Activated B cell treated with CpG ODN at 0.5 μM for 24 hours (primary cell): ENCODE measurements at regions not wholly inside any gene's neighbourhood (a gene's known extent, or its start where the extent isn't known, plus 50 kb on each side); places are given as distances from the start of the nearest gene placed in this dataset.

ENCODE experiments used
- ATAC-seq: fragments of 200-7000 bp; cut with Tn5 transposase; one replicate; pipeline ENCODE4 v1.10.0; 2021; ENCODE audit warnings: low read depth, mild to moderate bottlenecking, moderate library complexity
- CTCF ChIA-PET: fragments of 350-600 bp; sonication (Branson Sonifier 250); formaldehyde crosslinking; loops from one replicate; lab custom pipeline; 2021; ENCODE audit warnings: antibody characterized with exemption; lab: Charles Lee
- POLR2A ChIA-PET: fragments of 350-600 bp; sonication (Branson Sonifier 250); formaldehyde crosslinking; loops from one replicate; lab custom pipeline; 2021; ENCODE audit warnings: antibody characterized with exemption; lab: Charles Lee
- DNase-seq: peaks from one replicate; pipeline ENCODE4 v3.0.0; 2022
- H3K27ac Mint-ChIP-seq: one replicate; pipeline ENCODE4 v1.8.0; 2020; ENCODE audit warnings: mixed read lengths
- H3K27me3 Mint-ChIP-seq: one replicate; pipeline ENCODE4 v1.8.0; 2021; ENCODE audit warnings: mixed read lengths
- H3K36me3 Mint-ChIP-seq: one replicate; pipeline ENCODE4 v1.8.0; 2021; ENCODE audit warnings: low read depth, mixed read lengths
- H3K4me1 Mint-ChIP-seq: one replicate; pipeline ENCODE4 v1.8.0; 2021; ENCODE audit warnings: mixed read lengths
- H3K4me3 Mint-ChIP-seq: one replicate; pipeline ENCODE4 v1.8.0; 2020; ENCODE audit warnings: mild to moderate bottlenecking, mixed read lengths
- H3K9me3 Mint-ChIP-seq: one replicate; pipeline ENCODE4 v1.8.0; 2020; ENCODE audit warnings: mixed read lengths
- intact Hi-C: fragments of 100-400 bp; cut with micrococcal nuclease; formaldehyde crosslinking; loops from one replicate; pipeline ENCODE4 v1.15.1; 2024
- TF ChIP-seq, protein P1 (sequence below): fragments of 200-600 bp; IDR thresholded peaks from one replicate; pipeline ENCODE4 v1.8.0; 2022; ENCODE audit warnings: antibody characterized with exemption, mild to moderate bottlenecking

GRCh38 chr16:9371713-9372448 lies 280.4 kb downstream of the HAPSTR1 start:
- Mint-ChIP-seq H3K27me3 (no peaks in the 10 kb centered on the region), H3K27ac (no peak overlapping the region), H3K4me1 (no peaks in the 10 kb centered on the region), H3K36me3 (no peaks in the 10 kb centered on the region), H3K4me3 (no peak overlapping the region), H3K9me3 (peaks cover 2% of the 10 kb centered on the region)
- TF ChIP-seq, protein P1, sequence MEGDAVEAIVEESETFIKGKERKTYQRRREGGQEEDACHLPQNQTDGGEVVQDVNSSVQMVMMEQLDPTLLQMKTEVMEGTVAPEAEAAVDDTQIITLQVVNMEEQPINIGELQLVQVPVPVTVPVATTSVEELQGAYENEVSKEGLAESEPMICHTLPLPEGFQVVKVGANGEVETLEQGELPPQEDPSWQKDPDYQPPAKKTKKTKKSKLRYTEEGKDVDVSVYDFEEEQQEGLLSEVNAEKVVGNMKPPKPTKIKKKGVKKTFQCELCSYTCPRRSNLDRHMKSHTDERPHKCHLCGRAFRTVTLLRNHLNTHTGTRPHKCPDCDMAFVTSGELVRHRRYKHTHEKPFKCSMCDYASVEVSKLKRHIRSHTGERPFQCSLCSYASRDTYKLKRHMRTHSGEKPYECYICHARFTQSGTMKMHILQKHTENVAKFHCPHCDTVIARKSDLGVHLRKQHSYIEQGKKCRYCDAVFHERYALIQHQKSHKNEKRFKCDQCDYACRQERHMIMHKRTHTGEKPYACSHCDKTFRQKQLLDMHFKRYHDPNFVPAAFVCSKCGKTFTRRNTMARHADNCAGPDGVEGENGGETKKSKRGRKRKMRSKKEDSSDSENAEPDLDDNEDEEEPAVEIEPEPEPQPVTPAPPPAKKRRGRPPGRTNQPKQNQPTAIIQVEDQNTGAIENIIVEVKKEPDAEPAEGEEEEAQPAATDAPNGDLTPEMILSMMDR: no peak
- CTCF ChIA-PET: no interaction called here
- intact Hi-C loops: no loop called here
- ATAC-seq (no peak), DNase-seq (no peak)
- POLR2A ChIA-PET: no interaction called here

- TF ChIP-seq, protein P1: no peak
- peaks cover 7% of the 10 kb centered on the region for H3K27me3 Mint-ChIP-seq
- CTCF ChIA-PET: no interaction called here
Measured at GRCh38 chr16:9372934-9373890, 281.8 kb downstream of the HAPSTR1 start.

DNA sequence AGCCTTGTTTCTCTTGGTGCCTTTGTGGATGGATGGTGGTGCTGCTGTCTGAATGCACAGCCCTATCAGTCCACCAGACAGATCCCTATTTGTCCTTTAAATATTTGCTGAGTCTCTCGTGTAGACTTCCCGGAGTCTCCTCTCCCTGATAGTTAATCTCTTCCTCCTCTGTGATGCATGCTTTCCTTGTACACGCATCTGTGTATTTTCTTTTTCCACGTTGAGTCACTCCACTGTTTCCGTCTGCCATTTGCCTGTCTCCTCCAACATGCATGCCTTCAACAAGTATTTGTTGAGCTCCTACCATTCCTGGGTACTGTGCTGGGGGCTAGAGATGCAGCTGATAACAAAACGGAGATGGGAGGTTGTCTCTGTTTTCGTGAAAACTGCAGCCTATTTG lies 282.6 kb downstream of the HAPSTR1 start:
- DNase-seq: no peak
- ATAC-seq: no peak
- H3K4me3 Mint-ChIP-seq: no peak overlapping the region
- no peaks in the 10 kb centered on the region for H3K36me3 Mint-ChIP-seq
- H3K27me3 Mint-ChIP-seq: peaks cover 7% of the 10 kb centered on the region
- intact Hi-C loops: no loop called here
- no peak overlapping the region for H3K27ac Mint-ChIP-seq
- ChIA-PET POLR2A (no interaction called here), CTCF (no interaction called here)
- TF ChIP-seq, protein P1: no peak
- no peaks in the 10 kb centered on the region for H3K9me3 Mint-ChIP-seq
- no peaks in the 10 kb centered on the region for H3K4me1 Mint-ChIP-seq

More at GRCh38 chr16:9372934-9373890, 281.8 kb downstream of the HAPSTR1 start:
- intact Hi-C loops: no loop called here
- no peaks in the 10 kb centered on the region for H3K36me3 Mint-ChIP-seq
- DNase-seq (no peak), ATAC-seq (no peak)
- H3K4me1 Mint-ChIP-seq: no peaks in the 10 kb centered on the region
- POLR2A ChIA-PET: no interaction called here
- H3K9me3 Mint-ChIP-seq: no peaks in the 10 kb centered on the region
- H3K27ac Mint-ChIP-seq: no peak overlapping the region
- H3K4me3 Mint-ChIP-seq: no peak overlapping the region

DNA sequence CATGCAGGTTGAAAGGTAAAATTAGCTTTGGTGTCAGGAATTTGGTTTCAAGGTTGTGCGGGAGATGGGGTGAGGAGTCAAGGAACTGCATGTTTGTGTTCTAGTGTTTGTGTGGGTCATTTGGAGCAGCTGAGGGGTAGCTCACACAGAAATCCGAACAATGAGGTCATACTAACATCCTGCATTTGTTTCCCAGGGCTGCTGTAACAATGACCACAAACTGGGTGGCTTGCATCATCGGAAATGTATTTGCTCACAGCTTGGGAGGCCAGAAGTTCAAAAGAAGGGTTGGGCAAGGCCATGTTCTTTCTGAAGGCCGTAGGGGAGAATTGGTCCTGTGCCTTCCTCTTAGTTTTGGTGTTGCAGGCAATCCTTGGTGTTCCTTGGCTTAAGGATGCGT lies 287.4 kb downstream of the HAPSTR1 start:
- intact Hi-C loops: no loop called here
- peaks cover 13% of the 10 kb centered on the region for H3K27me3 Mint-ChIP-seq
- ATAC-seq: no peak
- H3K4me1 Mint-ChIP-seq: no peaks in the 10 kb centered on the region
- H3K27ac Mint-ChIP-seq: no peak overlapping the region
- no peaks in the 10 kb centered on the region for H3K36me3 Mint-ChIP-seq
- TF ChIP-seq, protein P1: no peak
- no peak overlapping the region for H3K4me3 Mint-ChIP-seq
- no peaks in the 10 kb centered on the region for H3K9me3 Mint-ChIP-seq
- ChIA-PET POLR2A (no interaction called here), CTCF (no interaction called here)
- no peak for DNase-seq

GRCh38 chr16:9380221-9380620 lies 288.8 kb downstream of the HAPSTR1 start:
- H3K27me3 Mint-ChIP-seq: peaks cover 13% of the 10 kb centered on the region
- no peaks in the 10 kb centered on the region for H3K9me3 Mint-ChIP-seq
- no peak overlapping the region for H3K27ac Mint-ChIP-seq
- TF ChIP-seq, protein P1: no peak
- ATAC-seq (no peak), DNase-seq (no peak)
- no peak overlapping the region for H3K4me3 Mint-ChIP-seq
- no peaks in the 10 kb centered on the region for H3K36me3 Mint-ChIP-seq
- ChIA-PET POLR2A (no interaction called here), CTCF (no interaction called here)
- intact Hi-C loops: no loop called here
- H3K4me1 Mint-ChIP-seq: no peaks in the 10 kb centered on the region
